SU-DHL-6 (cell line): ENCODE measurements at regions not wholly inside any gene's neighbourhood (a gene's known extent, or its start where the extent isn't known, plus 50 kb on each side); places are given as distances from the start of the nearest gene placed in this dataset.

Experiments
- H2AFZ ChIP-seq: fragments of 200-600 bp; sonication (generic); 2 replicates; pipeline ENCODE4 v1.6.1; 2014; ENCODE audit warnings: low read depth, mild to moderate bottlenecking, moderate library complexity, mixed read lengths, antibody characterized with exemption, low read length; ENCODE audit not compliant: severe bottlenecking
- H3F3A ChIP-seq: fragments of 200-600 bp; shearing (Covaris generic); 2 replicates; pipeline ENCODE4 v1.6.0; 2016; ENCODE audit warnings: antibody characterized with exemption, mild to moderate bottlenecking; ENCODE audit not compliant: insufficient read depth
- H3K27ac ChIP-seq: fragments of 200-600 bp; sonication (generic); 2 replicates; pipeline ENCODE4 v1.5.1; 2016; ENCODE audit warnings: low read depth, mild to moderate bottlenecking, low read length, moderate library complexity, mixed read lengths
- H3K27me3 ChIP-seq: fragments of 200-600 bp; sonication (generic), shearing (Covaris generic); 2 replicates; pipeline ENCODE4 v1.6.0; 2014; ENCODE audit warnings: mild to moderate bottlenecking, low read length
- H3K36me3 ChIP-seq: fragments of 200-600 bp; sonication (generic); 2 replicates; pipeline ENCODE4 v1.6.1; 2014; ENCODE audit warnings: mild to moderate bottlenecking, low read length, mixed read lengths
- H3K4me2 ChIP-seq: fragments of 300-600, 200-600 bp; shearing (Covaris generic), sonication (generic); 2 replicates; pipeline ENCODE4 v1.6.0; 2014; ENCODE audit warnings: low read length, low read depth, mild to moderate bottlenecking; ENCODE audit not compliant: poor library complexity, severe bottlenecking
- H3K4me3 ChIP-seq: fragments of 200-600 bp; sonication (generic); 2 replicates; pipeline ENCODE4 v1.5.1; 2014; ENCODE audit warnings: antibody characterized with exemption, low read length, mild to moderate bottlenecking, mixed read lengths; ENCODE audit not compliant: insufficient read depth, poor library complexity, severe bottlenecking
- H3K79me2 ChIP-seq: fragments of 200-600 bp; sonication (generic); 2 replicates; pipeline ENCODE4 v1.6.1; 2014; ENCODE audit warnings: mild to moderate bottlenecking, low read length, moderate library complexity; ENCODE audit not compliant: insufficient read depth
- H3K9ac ChIP-seq: fragments of 200-600 bp; sonication (generic); 2 replicates; pipeline ENCODE4 v1.7.0; 2014; ENCODE audit warnings: mild to moderate bottlenecking, low read length
- H3K9me2 ChIP-seq: fragments of 200-600 bp; sonication (generic); replicated peaks from 2 replicates; pipeline ENCODE4 v1.6.1; 2014; ENCODE audit warnings: low read length; ENCODE audit not compliant: insufficient read depth
- H3K9me3 ChIP-seq: fragments of 200-600 bp; sonication (generic); 2 replicates; pipeline ENCODE4 v1.6.1; 2014; ENCODE audit warnings: low read length, mixed read lengths; ENCODE audit not compliant: insufficient read depth
- H4K20me1 ChIP-seq: fragments of 200-600 bp; sonication (generic); 2 replicates; pipeline ENCODE4 v1.6.1; 2014; ENCODE audit warnings: low read depth, mild to moderate bottlenecking, antibody characterized with exemption, low read length, moderate library complexity, mixed read lengths
- EZH2phosphoT487 ChIP-seq: fragments of 200-600 bp; sonication (generic), shearing (Covaris generic); conservative IDR thresholded peaks from 2 replicates; pipeline ENCODE4 v1.6.1; 2018; ENCODE audit warnings: mild to moderate bottlenecking, antibody characterized with exemption, low read length, moderate library complexity, mixed read lengths
- TF ChIP-seq, protein P1 (sequence below): fragments of 200-600 bp; sonication (generic); IDR thresholded peaks from one replicate; pipeline ENCODE4 v1.5.1; 2017; ENCODE audit warnings: antibody characterized with exemption, mild to moderate bottlenecking, low read length, moderate library complexity; ENCODE audit not compliant: insufficient read depth, poor library complexity, severe bottlenecking

DNA sequence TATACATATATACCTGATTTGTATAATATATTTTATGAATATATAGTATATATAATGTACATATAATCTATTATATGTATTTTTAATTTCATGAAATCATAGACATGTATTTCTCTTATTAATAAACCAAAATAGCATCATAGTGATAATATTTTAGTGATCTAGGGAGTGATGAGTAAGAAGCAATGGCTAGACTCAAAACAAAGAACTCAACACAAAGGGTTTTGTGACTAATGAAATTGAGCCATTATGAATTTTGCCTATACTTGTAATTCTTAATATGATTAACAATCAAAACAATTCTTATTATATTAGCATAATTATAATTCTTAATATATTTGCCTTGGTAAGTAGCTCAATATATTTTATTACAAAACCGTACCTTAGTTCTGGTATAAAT is 1614.1 kb upstream of the TMEFF2 start:
- no peaks in the 10 kb centered on the region for H3K9me2 ChIP-seq
- no peak overlapping the region for H3K9ac ChIP-seq
- no peak overlapping the region for H2AFZ ChIP-seq
- H3K36me3 ChIP-seq, result no peaks in the 10 kb centered on the region
- H3K9me3 ChIP-seq, result no peaks in the 10 kb centered on the region
- no peaks in the 10 kb centered on the region for H3K27me3 ChIP-seq
- H3K4me3 ChIP-seq, result no peak overlapping the region
- no peaks in the 10 kb centered on the region for H3F3A ChIP-seq
- no peaks in the 10 kb centered on the region for H4K20me1 ChIP-seq
- no peak overlapping the region for H3K27ac ChIP-seq
- no peak for TF ChIP-seq EZH2phosphoT487
- TF ChIP-seq, protein P1, sequence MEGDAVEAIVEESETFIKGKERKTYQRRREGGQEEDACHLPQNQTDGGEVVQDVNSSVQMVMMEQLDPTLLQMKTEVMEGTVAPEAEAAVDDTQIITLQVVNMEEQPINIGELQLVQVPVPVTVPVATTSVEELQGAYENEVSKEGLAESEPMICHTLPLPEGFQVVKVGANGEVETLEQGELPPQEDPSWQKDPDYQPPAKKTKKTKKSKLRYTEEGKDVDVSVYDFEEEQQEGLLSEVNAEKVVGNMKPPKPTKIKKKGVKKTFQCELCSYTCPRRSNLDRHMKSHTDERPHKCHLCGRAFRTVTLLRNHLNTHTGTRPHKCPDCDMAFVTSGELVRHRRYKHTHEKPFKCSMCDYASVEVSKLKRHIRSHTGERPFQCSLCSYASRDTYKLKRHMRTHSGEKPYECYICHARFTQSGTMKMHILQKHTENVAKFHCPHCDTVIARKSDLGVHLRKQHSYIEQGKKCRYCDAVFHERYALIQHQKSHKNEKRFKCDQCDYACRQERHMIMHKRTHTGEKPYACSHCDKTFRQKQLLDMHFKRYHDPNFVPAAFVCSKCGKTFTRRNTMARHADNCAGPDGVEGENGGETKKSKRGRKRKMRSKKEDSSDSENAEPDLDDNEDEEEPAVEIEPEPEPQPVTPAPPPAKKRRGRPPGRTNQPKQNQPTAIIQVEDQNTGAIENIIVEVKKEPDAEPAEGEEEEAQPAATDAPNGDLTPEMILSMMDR, result no peak
- H3K4me2 ChIP-seq, result no peak overlapping the region
- H3K79me2 ChIP-seq, result no peaks in the 10 kb centered on the region

DNA sequence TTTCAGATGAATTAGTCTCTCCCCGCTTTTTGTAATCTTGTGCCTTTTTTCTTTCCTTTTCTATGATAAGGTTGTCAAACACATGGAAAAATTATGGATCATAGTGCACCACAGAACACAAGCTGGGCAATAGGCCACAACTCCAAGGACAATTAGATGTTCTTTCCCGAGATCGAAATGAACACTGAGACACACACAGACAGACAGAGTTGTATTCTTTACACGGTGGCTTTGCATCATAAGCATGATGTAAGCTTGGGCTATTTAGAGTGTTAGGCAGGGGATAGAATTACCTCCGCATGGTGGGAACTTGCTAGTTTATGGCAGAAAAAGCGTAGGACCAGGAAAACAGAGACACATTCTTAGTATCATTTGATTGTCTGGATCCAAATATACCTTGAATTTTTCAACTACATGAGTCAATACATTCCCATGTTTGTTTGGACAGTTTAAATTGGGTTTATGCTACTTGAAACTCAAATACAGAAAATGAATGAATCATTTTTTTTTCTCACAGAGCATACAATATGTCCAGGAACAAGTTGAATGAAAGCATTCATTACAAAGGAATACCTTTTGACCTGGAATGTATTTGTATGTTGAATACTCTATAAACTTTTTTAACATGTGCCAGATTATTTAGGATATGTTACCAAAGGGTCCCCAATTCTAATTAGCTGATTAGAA is 1611.5 kb upstream of the TMEFF2 start:
- Histone ChIP-seq H3K27me3 (no peaks in the 10 kb centered on the region), H3K79me2 (no peaks in the 10 kb centered on the region), H3K36me3 (no peaks in the 10 kb centered on the region), H3K4me2 (no peak overlapping the region), H3K9ac (no peak overlapping the region), H3K9me3 (no peaks in the 10 kb centered on the region), H3K27ac (no peak overlapping the region), H3F3A (no peaks in the 10 kb centered on the region), H4K20me1 (no peaks in the 10 kb centered on the region), H3K4me3 (no peak overlapping the region), H3K9me2 (no peaks in the 10 kb centered on the region), H2AFZ (no peak overlapping the region)
- TF ChIP-seq, protein P1, result no peak
- TF ChIP-seq EZH2phosphoT487, result no peak

DNA sequence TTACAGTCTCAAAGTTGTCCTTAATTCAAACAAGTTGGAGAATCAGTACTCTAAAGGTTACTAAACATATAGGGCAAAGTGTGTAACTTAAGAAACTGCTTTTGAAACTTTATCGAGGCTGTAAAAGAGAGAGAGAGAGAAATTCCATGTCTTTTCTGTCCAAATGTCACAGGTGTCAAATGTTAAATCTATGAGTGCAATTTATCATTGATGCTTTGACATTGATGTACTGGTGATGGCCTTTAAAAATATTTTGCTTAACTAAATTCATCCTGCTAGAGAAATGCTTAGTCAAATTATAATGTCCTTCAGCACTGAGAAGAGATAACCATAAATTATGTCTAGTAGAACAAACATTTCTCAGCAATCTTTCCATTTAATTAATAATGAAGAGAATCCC is 1602.1 kb upstream of the TMEFF2 start:
- Histone ChIP-seq H3K36me3 (no peaks in the 10 kb centered on the region), H4K20me1 (no peaks in the 10 kb centered on the region), H3K9me2 (no peaks in the 10 kb centered on the region), H3K27me3 (no peaks in the 10 kb centered on the region), H3K79me2 (no peaks in the 10 kb centered on the region), H3K9ac (no peak overlapping the region), H3K4me3 (no peak overlapping the region), H3K9me3 (no peaks in the 10 kb centered on the region), H3K4me2 (no peak overlapping the region), H3F3A (no peaks in the 10 kb centered on the region), H2AFZ (no peak overlapping the region), H3K27ac (no peak overlapping the region)
- TF ChIP-seq EZH2phosphoT487, result no peak
- TF ChIP-seq, protein P1, result no peak
